ENCODE measurements at regions not wholly inside any gene's neighbourhood (a gene's known extent, or its start where the extent isn't known, plus 50 kb on each side); places are given as distances from the start of the nearest gene placed in this dataset.

DNA sequence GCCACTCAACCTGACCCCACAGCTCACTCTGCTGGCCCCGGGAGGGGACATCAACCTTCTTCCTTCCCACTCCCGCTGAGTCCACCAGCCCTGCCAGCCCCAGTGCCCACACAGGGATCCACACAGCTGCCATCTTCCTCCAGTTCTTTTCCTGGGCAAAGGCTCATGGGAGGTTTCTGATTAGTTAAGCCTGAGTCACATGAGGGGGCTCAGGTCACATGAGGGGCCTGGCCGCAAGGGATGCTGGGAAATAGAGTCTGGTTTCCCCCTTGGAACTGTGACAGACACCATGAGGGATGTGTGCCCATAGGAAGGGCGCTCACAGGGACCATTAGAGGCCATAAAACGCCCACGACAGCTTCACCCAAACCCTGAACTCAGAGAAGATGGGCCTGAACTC lies 228.7 kb upstream of the SFSWAP start:
- H3K4me3 ChIP-seq (ENCODE audit: low read length), result no peak overlapping the region
- TF ChIP-seq, protein P1, sequence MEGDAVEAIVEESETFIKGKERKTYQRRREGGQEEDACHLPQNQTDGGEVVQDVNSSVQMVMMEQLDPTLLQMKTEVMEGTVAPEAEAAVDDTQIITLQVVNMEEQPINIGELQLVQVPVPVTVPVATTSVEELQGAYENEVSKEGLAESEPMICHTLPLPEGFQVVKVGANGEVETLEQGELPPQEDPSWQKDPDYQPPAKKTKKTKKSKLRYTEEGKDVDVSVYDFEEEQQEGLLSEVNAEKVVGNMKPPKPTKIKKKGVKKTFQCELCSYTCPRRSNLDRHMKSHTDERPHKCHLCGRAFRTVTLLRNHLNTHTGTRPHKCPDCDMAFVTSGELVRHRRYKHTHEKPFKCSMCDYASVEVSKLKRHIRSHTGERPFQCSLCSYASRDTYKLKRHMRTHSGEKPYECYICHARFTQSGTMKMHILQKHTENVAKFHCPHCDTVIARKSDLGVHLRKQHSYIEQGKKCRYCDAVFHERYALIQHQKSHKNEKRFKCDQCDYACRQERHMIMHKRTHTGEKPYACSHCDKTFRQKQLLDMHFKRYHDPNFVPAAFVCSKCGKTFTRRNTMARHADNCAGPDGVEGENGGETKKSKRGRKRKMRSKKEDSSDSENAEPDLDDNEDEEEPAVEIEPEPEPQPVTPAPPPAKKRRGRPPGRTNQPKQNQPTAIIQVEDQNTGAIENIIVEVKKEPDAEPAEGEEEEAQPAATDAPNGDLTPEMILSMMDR (conservative IDR thresholded peaks at IDR 0.05; ENCODE audit: low read length), result no peak
- no peak for DNase-seq (ENCODE audit: low read depth)

- TF ChIP-seq, protein P1 (conservative IDR thresholded peaks at IDR 0.05; ENCODE audit: low read length), result no peak
- no peak for DNase-seq (ENCODE audit: low read depth)
- no peak overlapping the region for H3K4me3 ChIP-seq (ENCODE audit: low read length)
Observed at GRCh38 chr12:131482686-131483085, 228.2 kb upstream of the SFSWAP start.

DNA sequence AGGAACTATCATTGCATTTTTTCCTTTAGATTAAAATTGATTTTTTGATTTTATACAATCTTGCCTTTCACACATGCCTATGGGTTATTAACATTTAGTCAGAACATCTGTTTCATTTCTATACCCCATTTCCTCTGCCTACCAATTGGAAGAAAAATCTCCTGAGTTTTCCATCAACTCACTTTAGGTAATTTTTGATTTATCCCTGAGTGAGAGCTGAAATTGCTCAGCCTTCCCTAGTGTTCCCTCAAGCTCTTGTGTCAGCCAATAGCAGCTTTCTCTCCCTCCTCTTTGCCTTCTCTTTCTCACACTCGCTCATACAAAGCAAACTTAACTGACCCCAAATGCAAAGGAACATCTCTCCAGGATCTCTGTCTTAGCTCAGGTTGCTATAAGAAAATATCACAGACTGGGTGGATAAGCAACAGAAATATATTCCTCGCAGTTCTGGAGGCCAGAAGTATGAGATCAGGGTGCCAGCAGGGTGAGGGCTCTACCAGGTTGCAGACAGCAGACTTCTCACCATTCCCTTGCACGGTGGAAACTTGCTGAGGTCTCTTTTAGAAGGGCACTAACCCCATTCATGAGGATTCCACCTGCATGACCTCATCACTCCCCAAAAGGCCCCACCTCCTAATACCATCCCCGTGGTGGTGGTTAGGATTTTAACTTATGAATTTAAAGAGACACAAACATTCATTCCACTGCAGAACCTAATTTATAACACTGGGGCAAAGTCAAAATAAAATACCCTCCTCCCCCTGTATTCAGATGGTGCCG lies 224.2 kb upstream of the SFSWAP start:
- H3K4me3 ChIP-seq (ENCODE audit: low read length), result no peak overlapping the region
- TF ChIP-seq, protein P1 (conservative IDR thresholded peaks at IDR 0.05; ENCODE audit: low read length), result no peak
- no peak for DNase-seq (ENCODE audit: low read depth)

DNA sequence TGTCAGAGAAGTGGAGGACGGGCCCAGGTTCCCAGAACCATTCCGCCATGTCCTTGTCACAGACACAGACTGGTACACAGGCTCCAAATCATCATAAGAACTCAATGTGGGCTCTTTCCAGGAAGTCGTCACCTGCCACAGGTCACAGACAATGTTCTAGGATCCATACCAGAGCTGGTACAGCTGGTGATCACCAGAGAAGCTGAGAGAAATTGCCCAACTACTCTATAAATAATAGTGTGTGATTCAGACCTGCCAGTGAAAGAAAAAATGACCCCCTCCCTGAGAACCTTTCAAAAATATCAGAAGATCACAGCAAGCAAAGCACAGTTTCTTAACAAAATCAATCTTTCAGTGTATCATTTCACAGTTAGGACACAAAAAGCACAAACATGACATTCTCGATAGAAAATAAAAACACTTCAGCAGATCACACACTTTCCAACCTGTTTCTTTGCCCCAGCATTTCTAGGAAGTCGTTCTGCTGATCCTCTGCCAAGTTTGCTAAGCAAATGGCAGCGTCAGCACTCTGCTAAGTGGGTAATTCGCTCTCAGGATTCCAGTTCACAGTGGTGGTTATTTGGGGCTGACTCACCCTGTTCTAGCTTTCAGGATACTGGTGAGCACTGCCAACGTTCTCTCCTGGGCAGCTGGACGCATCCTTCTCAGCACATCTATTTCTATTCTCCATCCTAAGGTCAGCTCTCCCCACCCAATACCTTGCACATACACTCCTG lies 223.3 kb upstream of the SFSWAP start:
- peak; percentile 8 for DNase-seq (ENCODE audit: low read depth)
- H3K4me3 ChIP-seq (ENCODE audit: low read length), result no peak overlapping the region
- TF ChIP-seq, protein P1 (conservative IDR thresholded peaks at IDR 0.05; ENCODE audit: low read length), result no peak

DNA sequence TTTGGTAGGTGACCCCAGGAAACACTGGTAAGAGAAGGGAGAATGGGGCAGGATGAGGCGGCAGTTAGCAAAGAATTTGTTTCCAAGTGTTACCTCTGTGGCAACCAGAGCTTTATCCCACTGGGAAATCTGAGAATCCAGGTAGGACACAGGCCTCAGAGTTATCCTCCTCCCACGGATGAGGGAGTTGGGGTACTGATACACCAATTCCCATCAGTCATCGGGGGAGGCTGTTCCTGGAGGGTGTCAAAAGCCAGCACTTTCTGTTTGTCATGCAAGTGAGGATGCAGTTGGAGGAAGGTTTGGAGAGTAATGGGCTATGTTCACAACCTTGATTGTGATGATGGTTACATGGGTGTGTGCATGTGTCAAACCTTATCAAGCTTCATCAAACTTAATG lies 221.2 kb upstream of the SFSWAP start:
- TF ChIP-seq, protein P1 (conservative IDR thresholded peaks at IDR 0.05; ENCODE audit: low read length), result no peak
- DNase-seq (ENCODE audit: low read depth), result no peak
- no peak overlapping the region for H3K4me3 ChIP-seq (ENCODE audit: low read length)

DNA sequence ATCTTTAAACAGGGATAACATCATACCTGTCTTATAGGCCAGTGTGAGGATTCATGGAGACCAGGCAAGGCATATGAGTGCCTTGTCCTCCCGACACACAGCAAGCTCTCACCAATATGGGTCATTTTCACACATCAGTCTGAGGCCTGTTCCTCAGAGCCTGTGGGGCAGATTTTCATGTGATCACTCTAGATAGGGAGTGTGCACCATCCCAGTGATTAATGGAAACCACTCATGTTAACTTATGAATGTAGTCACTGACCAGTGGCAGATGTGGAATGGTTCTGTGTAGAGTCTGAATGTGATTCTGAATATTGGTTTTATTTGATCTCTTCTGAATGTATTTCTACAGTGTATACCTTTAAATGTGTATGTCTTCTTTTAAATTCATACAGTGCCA lies 219.7 kb upstream of the SFSWAP start:
- TF ChIP-seq, protein P1 (conservative IDR thresholded peaks at IDR 0.05; ENCODE audit: low read length), result no peak
- DNase-seq (ENCODE audit: low read depth), result no peak
- no peak overlapping the region for H3K4me3 ChIP-seq (ENCODE audit: low read length)

Measured in AG10803 (cell line).